HG03280 (cell line): ENCODE measurements at regions not wholly inside any gene's neighbourhood (a gene's known extent, or its start where the extent isn't known, plus 50 kb on each side); places are given as distances from the start of the nearest gene placed in this dataset.
A peak's percentile ranks its signal among the peaks of the same experiment; 100 is the strongest.
"Not testable (repeated sequence)": the region's sequence is repeated elsewhere in the genome, so short reads cannot be mapped to it uniquely, and the experiment has no call there.

Source experiments
- ATAC-seq: cut with Tn5 transposase; IDR thresholded peaks from one replicate; pipeline ENCODE4 v1.9.1; 2021; ENCODE audit warnings: mild to moderate bottlenecking, moderate library complexity; ENCODE audit not compliant: unreplicated experiment

GRCh38 chr5:99089822-99090549, 161.2 kb upstream of the CHD1 start:
- ATAC-seq: no peak

- ATAC-seq: no peak
These were observed 159.5 kb upstream of the CHD1 start for GRCh38 chr5:99088309-99088708.

- ATAC-seq: no peak
These were observed 154.4 kb upstream of the CHD1 start for GRCh38 chr5:99083197-99083596.

- ATAC-seq: no peak
These were observed 152.9 kb upstream of the CHD1 start for GRCh38 chr5:99081711-99082110.

- peak; percentile 86 for ATAC-seq
These were observed 148.2 kb upstream of the CHD1 start for GRCh38 chr5:99076723-99077640.

- no peak for ATAC-seq
These were observed 144.0 kb upstream of the CHD1 start for GRCh38 chr5:99072846-99073245.

- ATAC-seq: no peak
These were observed 142.0 kb upstream of the CHD1 start for GRCh38 chr5:99070822-99071221.

GRCh38 chr5:99070362-99070761, 141.6 kb upstream of the CHD1 start:
- no peak for ATAC-seq

- ATAC-seq: peak; percentile 82
These were observed 140.3 kb upstream of the CHD1 start for GRCh38 chr5:99068944-99069650.

- ATAC-seq: no peak
These were observed 134.9 kb upstream of the CHD1 start for GRCh38 chr5:99063737-99064136.

- no peak for ATAC-seq
These were observed 132.9 kb upstream of the CHD1 start for GRCh38 chr5:99061711-99062110.

GRCh38 chr5:99061299-99061698, 132.5 kb upstream of the CHD1 start:
- ATAC-seq: no peak

GRCh38 chr5:99060306-99061261, 131.8 kb upstream of the CHD1 start:
- ATAC-seq: peak; percentile 64

GRCh38 chr5:99059685-99060084, 130.9 kb upstream of the CHD1 start:
- peak; percentile 67 for ATAC-seq

- no peak for ATAC-seq
These were observed 129.7 kb upstream of the CHD1 start for GRCh38 chr5:99058466-99058865.

- ATAC-seq: no peak
These were observed 126.2 kb upstream of the CHD1 start for GRCh38 chr5:99054972-99055371.

GRCh38 chr5:99045871-99046270, 117.1 kb upstream of the CHD1 start:
- no peak for ATAC-seq

- ATAC-seq: not testable (repeated sequence)
These were observed 114.5 kb upstream of the CHD1 start for GRCh38 chr5:99043257-99043656.

GRCh38 chr5:99037668-99038067, 108.9 kb upstream of the CHD1 start:
- ATAC-seq: no peak

- no peak for ATAC-seq
These were observed 107.1 kb upstream of the CHD1 start for GRCh38 chr5:99035942-99036341.
